Activated naive CD8-positive, alpha-beta T cell treated with anti-CD3 and anti-CD28 coated beads, Interleukin-2, amount 50 U/mL, for 24 hours (primary cell): ENCODE measurements at regions not wholly inside any gene's neighbourhood (a gene's known extent, or its start where the extent isn't known, plus 50 kb on each side); places are given as distances from the start of the nearest gene placed in this dataset.

ENCODE experiments used
- ATAC-seq: fragments of 150-1000 bp; cut with Tn5 transposase; one replicate; pipeline ENCODE4 v1.10.0; 2021
- DNase-seq: peaks from one replicate; pipeline ENCODE4 v3.0.0; 2021
- H3K27ac Mint-ChIP-seq: one replicate; pipeline ENCODE4 v1.8.0; 2021; ENCODE audit warnings: mild to moderate bottlenecking, mixed read lengths
- H3K27me3 Mint-ChIP-seq: one replicate; pipeline ENCODE4 v1.8.0; 2021; ENCODE audit warnings: mixed read lengths
- H3K36me3 Mint-ChIP-seq: one replicate; pipeline ENCODE4 v1.8.0; 2021; ENCODE audit warnings: low read depth, mixed read lengths
- H3K4me1 Mint-ChIP-seq: one replicate; pipeline ENCODE4 v1.8.0; 2021; ENCODE audit warnings: mixed read lengths
- H3K4me3 Mint-ChIP-seq: one replicate; pipeline ENCODE4 v1.8.0; 2021; ENCODE audit warnings: mild to moderate bottlenecking, moderate library complexity, mixed read lengths
- H3K9me3 Mint-ChIP-seq: one replicate; pipeline ENCODE4 v1.8.0; 2021; ENCODE audit warnings: mixed read lengths

DNA sequence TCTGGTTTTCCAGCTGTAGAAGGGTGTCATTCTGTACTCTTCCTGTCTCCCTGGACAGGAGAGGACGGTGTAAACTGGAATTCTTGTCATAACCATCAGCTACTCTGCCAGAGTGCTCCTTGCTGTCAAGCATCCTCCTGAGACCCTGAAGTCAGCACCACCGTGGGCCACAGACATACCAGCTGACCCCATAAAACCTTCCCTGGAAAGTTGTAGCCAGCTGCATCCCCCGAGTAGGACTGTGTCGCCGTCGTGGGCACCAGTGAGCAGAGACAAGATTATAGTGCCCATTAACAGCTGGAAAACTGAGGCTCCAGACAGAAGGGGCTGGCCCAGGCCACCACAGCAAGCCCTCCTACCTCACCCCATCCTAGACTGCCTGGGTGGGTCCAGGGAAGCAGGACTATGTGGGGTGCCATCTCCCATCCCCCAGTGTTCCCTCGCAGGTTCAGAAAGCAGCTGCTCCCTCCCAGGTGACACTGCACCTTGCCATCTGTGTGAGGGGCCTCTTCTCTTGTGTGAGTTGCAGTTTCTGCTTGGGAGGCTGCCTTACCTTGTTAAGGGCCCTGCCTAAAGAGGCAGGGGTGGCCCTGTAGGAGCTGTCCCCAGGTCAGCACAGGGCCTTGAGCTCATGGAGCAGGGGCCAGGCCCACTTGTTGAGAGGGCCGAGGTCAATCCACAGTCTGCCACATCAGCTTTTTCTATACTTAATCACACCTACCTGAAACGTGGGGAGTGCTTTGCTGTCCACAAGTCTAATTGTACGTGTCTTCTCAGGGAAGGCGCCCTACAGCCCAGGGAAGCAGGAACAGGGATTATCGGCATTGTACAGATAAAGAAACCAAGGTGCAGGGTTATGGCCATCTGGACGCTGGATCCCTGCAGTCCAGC is 191.9 kb upstream of the LINGO1 start:
- no peak overlapping the region for H3K27ac Mint-ChIP-seq
- H3K4me3 Mint-ChIP-seq: no peak overlapping the region
- H3K4me1 Mint-ChIP-seq: peaks cover 3% of the 10 kb centered on the region
- ATAC-seq: no peak
- peaks cover 25% of the 10 kb centered on the region for H3K27me3 Mint-ChIP-seq
- H3K9me3 Mint-ChIP-seq: no peaks in the 10 kb centered on the region
- H3K36me3 Mint-ChIP-seq: no peaks in the 10 kb centered on the region
- DNase-seq: no peak

DNA sequence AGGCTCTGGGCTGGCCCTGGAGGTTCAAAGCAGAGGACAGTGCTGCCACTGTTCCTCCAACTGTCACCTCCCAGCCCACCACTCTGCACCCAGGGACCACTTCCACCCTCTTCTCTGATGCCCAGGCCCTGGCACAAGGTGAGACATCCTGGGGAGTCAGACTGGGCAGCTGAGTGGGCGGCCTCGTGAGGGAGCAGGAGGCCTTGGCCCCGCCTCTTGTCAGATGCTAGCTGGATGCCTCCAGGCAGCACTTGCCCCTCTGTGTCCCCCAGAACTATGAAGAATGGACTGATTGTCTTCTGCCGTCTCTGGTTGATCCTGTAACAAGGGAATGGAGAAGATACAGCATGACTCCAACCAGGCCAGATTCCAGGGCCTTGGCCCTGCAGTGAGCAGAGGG is 191.0 kb upstream of the LINGO1 start:
- H3K27ac Mint-ChIP-seq: no peak overlapping the region
- H3K9me3 Mint-ChIP-seq: no peaks in the 10 kb centered on the region
- H3K4me1 Mint-ChIP-seq: peaks cover 3% of the 10 kb centered on the region
- no peak for DNase-seq
- H3K27me3 Mint-ChIP-seq: peaks cover 25% of the 10 kb centered on the region
- no peak for ATAC-seq
- H3K36me3 Mint-ChIP-seq: no peaks in the 10 kb centered on the region
- H3K4me3 Mint-ChIP-seq: no peak overlapping the region

DNA sequence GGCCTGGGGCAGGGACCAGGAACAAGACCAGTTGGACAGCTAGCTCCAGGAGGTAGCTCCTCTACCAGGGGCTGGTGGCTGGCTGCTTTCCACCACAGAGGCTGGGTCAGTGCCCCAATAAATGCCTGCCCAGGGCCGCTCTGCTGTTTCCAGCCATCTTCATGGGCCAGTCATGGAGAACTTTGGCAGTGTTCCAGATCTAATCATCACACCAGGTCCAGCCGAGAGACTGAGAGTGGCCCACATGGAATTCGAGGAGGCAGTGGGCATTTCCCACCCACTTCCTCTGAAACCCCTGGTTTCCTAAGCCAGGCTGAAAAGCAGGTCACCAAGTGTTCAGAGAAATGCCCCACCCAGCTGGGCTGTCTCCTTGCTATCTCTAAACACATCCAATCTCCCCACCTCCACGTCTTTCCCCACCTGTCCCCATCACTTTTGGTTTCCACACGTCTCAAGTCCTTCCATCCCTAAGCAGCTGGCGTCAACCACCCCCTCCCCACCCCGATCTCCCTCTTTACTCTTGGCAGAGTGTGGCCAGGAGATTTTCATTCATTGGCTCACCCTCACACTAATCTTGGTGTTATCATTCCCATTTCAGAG is 190.0 kb upstream of the LINGO1 start:
- Mint-ChIP-seq H3K4me1 (peaks cover 3% of the 10 kb centered on the region), H3K36me3 (no peaks in the 10 kb centered on the region), H3K27ac (no peak overlapping the region), H3K4me3 (no peak overlapping the region), H3K9me3 (no peaks in the 10 kb centered on the region), H3K27me3 (peaks cover 33% of the 10 kb centered on the region)
- DNase-seq (no peak), ATAC-seq (no peak)

DNA sequence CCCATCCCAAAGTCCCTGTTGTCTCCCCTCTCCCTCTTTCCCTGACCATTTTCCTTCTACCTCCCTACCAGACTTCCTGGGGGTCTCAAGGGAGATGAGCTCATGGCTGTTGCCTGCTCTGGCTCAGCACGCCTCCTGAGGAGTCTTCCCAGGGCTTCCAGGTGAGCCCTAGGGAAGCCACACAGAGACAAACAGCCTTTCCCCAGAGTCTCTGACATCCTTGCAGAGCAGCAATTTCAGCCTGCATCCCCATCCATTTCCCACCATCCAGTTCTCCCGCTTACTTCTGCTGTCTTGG is 189.2 kb upstream of the LINGO1 start:
- Mint-ChIP-seq H3K9me3 (no peaks in the 10 kb centered on the region), H3K36me3 (no peaks in the 10 kb centered on the region), H3K4me1 (peaks cover 3% of the 10 kb centered on the region), H3K27me3 (peaks cover 38% of the 10 kb centered on the region), H3K4me3 (no peak overlapping the region), H3K27ac (no peak overlapping the region)
- no peak for DNase-seq
- no peak for ATAC-seq

DNA sequence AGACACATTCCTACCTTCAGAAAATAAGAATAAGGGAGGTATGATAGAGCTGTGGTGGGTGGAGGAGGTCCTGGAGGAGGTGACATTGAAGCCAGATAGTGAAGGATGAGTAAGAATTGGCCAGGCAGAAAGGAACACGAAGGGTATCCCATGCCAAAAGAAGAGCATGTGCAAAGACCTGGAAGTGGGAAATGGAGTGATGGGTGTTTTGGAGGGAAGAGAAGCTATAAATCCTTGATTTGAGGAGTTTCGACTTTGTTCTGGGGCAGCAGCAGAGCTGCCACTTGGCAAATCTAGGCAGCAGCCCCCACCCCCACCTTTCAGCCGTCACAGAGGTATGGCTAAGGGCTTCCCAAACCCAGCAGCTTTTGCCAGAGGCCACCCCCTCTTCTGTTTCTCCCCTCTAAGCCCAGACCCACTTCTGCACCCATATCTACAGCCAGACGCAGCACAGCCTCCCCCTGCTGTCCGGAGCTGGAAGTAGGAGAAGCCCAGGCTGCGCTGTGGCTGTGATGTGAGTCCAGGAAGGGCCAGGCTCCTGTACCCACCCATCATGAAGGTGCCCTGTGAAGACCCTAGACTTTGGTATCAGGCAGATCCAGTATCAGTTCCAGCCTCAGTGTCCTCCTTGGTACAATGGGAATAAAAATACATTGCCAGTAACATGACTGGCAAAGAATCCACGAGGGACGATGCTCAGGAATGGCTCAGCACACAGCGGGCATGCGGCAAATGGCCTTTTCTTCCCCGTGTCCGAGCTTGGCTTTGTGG is 188.7 kb upstream of the LINGO1 start:
- H3K4me1 Mint-ChIP-seq: peaks cover 3% of the 10 kb centered on the region
- ATAC-seq (peak; percentile 64), DNase-seq (peak; percentile 58)
- no peak overlapping the region for H3K27ac Mint-ChIP-seq
- peaks cover 42% of the 10 kb centered on the region for H3K27me3 Mint-ChIP-seq
- no peaks in the 10 kb centered on the region for H3K36me3 Mint-ChIP-seq
- H3K4me3 Mint-ChIP-seq: no peak overlapping the region
- no peaks in the 10 kb centered on the region for H3K9me3 Mint-ChIP-seq

DNA sequence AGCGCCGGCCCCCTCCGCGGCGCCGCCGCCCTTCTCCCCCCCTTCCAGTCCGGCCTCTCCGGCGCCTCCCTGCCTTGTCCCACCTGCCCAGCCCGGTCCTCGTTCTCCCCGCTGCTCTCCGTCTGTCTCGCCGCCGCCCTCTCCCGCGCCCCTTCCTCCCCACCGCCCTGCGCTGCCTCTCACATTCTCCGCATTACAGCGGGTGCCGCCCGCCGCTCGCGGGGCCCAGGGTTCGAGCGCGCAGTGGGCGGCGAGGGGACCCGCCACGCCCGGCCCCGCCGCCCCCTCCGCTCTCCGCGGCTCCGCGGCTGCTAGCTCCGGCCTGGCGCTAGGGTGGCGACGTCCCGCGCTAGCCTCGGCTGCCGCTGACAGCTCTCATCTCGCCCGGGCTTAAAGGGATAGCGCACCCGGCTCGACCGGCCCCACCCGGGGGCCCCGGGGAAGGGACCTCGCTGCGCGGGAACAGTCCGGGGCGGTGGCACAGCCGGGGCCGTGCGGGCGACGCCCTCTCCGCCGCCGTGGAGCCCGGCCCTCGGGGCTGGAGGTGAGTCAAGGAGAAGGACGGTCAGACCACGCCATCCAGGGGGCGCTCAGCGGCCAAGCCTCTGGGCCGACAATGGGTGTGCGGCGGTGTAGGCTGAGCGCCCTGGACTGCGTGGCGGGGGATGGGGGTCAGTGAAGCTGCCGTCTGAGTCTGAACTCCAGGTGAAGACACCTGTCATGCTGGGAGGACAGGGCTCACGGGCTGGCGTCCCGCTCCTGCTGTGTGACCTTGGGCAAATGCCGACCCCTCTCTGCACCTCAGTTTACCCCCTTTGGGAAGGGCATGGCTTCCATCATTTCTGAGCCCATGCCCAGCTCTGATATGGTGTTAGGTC is 187.4 kb upstream of the LINGO1 start:
- Mint-ChIP-seq H3K27ac (no peak overlapping the region), H3K36me3 (no peaks in the 10 kb centered on the region), H3K4me3 (no peak overlapping the region), H3K4me1 (peaks cover 3% of the 10 kb centered on the region), H3K9me3 (no peaks in the 10 kb centered on the region), H3K27me3 (peaks cover 53% of the 10 kb centered on the region)
- DNase-seq: peak; percentile 11
- ATAC-seq: no peak

DNA sequence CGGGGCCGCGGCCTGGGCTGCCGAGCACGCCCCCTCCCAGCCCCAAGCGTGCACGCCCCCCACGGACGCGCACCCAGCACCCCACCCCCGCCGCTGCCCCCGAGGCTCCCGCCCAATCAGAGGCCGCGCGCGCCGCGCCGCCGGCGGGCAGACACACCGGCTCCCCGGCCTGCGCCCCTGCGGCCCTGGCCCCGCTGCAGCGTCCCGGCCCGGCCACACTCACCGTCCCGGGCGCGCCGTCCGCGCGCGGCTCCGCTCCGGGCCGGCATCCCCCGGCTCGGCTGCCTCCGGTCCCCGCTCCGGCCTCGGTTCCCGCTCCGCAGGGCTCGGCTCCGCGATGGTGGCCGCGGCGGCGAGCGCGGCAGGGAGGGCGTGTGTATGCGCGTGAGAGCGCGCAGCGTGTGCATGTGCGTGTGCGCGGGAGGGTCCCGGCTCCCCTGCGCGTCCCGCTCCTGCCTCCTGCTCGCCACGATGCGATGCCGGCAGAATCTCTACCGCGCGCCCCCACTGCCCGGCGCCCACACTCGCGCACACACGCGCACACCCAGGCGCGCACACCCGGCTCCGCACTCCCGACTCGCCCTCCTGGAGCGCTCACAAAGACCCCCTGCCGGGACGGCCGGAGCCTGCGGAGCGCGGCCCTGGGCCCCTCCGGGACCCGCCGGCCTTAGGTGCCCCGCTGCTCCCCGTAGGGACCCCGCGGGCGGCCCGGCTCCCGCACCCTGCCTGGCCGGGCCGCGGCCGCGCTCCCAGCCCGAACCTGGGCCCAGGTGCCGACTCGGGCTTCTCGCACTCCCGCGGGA is 186.5 kb upstream of the LINGO1 start:
- Mint-ChIP-seq H3K27me3 (peaks cover 53% of the 10 kb centered on the region), H3K4me1 (peaks cover 3% of the 10 kb centered on the region)

DNA sequence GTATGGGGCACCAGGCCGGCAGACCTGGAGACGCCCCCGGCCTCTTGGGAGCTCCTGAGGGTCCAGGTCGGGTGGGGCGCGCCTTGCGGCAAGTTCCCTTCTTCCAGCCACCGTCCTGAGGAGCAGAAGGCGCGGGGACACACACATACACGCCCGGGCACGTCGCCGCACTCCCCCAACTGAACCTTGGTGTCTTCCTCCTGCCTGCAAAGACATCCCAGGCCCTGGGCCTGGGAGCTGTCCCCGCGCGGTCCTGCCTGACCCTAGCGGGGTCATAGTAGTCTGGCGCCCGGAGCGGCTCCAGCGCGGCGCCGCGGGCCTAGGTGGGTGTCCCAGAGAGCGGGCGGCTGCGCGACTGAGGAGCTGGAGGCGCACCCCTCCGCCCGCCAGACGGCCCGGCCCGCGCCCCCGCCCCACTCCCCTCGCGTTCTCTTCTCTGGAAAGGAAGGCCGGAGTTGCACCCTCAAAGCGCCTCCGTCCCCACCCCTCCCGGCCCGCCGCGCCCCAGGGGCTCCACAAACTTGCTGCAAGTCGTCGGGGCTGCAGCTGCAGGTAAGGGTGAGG is 185.9 kb upstream of the LINGO1 start:
- no peak for ATAC-seq
- H3K27me3 Mint-ChIP-seq: peaks cover 53% of the 10 kb centered on the region
- H3K4me1 Mint-ChIP-seq: peaks cover 3% of the 10 kb centered on the region
- H3K36me3 Mint-ChIP-seq: no peaks in the 10 kb centered on the region
- no peak overlapping the region for H3K27ac Mint-ChIP-seq
- H3K4me3 Mint-ChIP-seq: no peak overlapping the region
- no peaks in the 10 kb centered on the region for H3K9me3 Mint-ChIP-seq
- DNase-seq: no peak

More for the DNA sequence above, 186.5 kb upstream of the LINGO1 start:
- Mint-ChIP-seq H3K4me3 (no peak overlapping the region), H3K27ac (no peak overlapping the region), H3K36me3 (no peaks in the 10 kb centered on the region), H3K9me3 (no peaks in the 10 kb centered on the region)
- ATAC-seq (no peak), DNase-seq (no peak)

DNA sequence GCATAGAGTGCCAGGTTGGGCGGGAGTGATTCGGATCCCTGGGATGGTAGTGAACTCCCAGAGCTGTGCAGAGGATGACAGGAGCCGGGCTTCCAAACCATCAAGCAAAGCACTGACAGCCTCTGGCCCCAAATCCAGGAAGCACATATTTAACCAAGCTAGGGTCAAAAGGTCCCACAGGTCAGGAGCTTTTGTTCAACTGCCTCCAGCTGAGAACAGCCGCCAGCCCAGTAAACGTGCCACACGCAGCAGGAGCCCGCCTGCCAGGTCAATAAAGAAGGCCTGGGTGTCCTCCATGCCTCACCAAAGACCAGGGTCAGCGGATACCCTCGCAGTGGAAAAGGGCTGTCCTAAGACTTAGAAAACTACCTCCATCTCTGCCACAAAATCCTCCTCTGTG is 184.7 kb upstream of the LINGO1 start:
- Mint-ChIP-seq H3K27ac (no peak overlapping the region), H3K9me3 (no peaks in the 10 kb centered on the region), H3K4me3 (no peak overlapping the region), H3K4me1 (peaks cover 3% of the 10 kb centered on the region), H3K36me3 (no peaks in the 10 kb centered on the region), H3K27me3 (peaks cover 51% of the 10 kb centered on the region)
- ATAC-seq (no peak), DNase-seq (no peak)

DNA sequence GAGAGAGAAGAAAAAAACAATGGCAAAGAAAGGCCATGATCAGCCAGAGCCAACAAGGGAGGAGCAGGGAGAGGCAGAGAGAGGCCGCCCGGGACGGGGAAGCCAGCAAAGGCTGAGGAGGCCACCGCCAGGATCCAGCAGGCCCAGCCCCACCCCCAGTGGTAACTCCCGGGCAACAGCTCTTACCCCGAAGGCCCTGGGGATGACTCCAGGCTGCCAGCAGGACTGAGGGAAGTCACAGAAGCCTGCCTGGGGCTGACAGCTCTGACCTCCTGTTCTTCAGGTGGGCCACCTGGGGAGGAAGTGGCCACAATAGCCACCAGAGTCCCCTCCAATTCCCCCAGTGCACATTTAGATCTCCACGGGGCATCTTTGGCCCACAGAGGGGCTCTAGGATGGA is 184.3 kb upstream of the LINGO1 start:
- H3K4me3 Mint-ChIP-seq: no peak overlapping the region

DNA sequence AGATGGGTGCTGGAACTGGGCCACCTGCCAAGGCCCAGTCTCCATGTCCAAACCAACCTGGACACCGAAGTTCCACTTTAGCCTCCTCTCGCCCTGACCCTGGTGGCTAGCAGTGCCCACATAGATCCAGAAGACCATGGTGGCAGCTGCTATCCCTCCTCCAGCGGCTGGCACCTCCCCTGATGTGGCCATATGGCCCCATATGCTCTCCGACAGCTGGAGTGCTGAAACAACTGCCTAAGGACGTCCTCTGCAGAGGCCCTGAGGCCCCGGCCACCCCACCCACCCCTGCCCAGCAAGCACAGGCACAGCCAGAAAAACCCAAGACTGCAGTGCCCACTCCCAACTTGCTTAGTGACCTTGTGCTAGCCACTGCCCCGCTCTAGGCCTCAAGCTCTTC is 182.3 kb upstream of the LINGO1 start:
- no peaks in the 10 kb centered on the region for H3K4me1 Mint-ChIP-seq
- ATAC-seq: no peak
- no peak overlapping the region for H3K27ac Mint-ChIP-seq
- no peak for DNase-seq
- H3K9me3 Mint-ChIP-seq: no peaks in the 10 kb centered on the region
- no peaks in the 10 kb centered on the region for H3K36me3 Mint-ChIP-seq
- H3K27me3 Mint-ChIP-seq: peaks cover 29% of the 10 kb centered on the region
- no peak overlapping the region for H3K4me3 Mint-ChIP-seq

More for the DNA sequence above, 184.3 kb upstream of the LINGO1 start:
- Mint-ChIP-seq H3K4me1 (peaks cover 3% of the 10 kb centered on the region), H3K36me3 (no peaks in the 10 kb centered on the region), H3K9me3 (no peaks in the 10 kb centered on the region), H3K27me3 (peaks cover 47% of the 10 kb centered on the region), H3K27ac (no peak overlapping the region)
- ATAC-seq (no peak), DNase-seq (no peak)

DNA sequence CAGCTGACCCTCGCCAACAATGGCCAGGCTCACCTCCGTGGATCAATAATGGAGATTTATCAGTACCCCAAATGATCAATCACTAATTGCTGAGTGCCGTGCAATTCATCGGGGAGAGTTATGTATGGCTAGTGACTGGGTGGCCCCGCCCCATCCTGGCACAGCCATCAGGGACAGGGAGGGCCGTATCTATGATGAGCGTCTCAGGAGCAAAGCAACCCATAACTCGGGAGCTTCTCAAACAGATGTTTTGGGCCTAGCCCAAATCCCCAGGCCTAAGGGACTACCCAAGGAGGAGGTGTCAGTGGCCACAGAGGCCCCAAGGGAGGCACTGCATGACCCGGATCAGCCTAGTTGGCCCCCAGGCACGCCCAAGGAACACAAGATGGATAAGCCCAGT is 180.0 kb upstream of the LINGO1 start:
- Mint-ChIP-seq H3K9me3 (no peaks in the 10 kb centered on the region), H3K27ac (no peak overlapping the region), H3K4me3 (no peak overlapping the region), H3K27me3 (peaks cover 18% of the 10 kb centered on the region), H3K36me3 (no peaks in the 10 kb centered on the region), H3K4me1 (no peaks in the 10 kb centered on the region)
- DNase-seq (no peak), ATAC-seq (no peak)

DNA sequence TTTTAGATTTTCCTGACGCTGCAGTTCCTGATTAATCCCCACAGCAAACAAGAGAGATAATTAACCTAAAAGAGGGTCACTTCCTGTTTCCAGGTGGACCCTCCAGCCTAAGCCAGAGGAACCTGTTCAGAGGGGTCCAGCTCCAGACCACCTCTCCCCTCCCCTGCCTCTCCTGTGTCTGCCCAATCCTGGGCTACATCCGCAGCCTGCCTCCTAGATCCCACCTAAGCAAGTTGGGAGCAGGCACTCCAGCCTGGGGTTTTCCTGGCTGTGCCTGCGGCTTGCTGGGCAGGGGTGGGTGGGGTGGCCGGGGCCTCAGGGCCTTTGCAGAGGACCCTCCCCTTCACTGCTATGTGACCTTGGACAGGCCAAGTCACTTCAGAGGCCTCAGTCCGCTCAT is 178.6 kb upstream of the LINGO1 start:
- Mint-ChIP-seq H3K36me3 (no peaks in the 10 kb centered on the region), H3K27me3 (peaks cover 10% of the 10 kb centered on the region), H3K4me1 (no peaks in the 10 kb centered on the region), H3K9me3 (no peaks in the 10 kb centered on the region), H3K27ac (no peak overlapping the region), H3K4me3 (no peak overlapping the region)
- DNase-seq (no peak), ATAC-seq (no peak)
